ENCODE measurements at regions not wholly inside any gene's neighbourhood (a gene's known extent, or its start where the extent isn't known, plus 50 kb on each side); places are given as distances from the start of the nearest gene placed in this dataset.

DNA sequence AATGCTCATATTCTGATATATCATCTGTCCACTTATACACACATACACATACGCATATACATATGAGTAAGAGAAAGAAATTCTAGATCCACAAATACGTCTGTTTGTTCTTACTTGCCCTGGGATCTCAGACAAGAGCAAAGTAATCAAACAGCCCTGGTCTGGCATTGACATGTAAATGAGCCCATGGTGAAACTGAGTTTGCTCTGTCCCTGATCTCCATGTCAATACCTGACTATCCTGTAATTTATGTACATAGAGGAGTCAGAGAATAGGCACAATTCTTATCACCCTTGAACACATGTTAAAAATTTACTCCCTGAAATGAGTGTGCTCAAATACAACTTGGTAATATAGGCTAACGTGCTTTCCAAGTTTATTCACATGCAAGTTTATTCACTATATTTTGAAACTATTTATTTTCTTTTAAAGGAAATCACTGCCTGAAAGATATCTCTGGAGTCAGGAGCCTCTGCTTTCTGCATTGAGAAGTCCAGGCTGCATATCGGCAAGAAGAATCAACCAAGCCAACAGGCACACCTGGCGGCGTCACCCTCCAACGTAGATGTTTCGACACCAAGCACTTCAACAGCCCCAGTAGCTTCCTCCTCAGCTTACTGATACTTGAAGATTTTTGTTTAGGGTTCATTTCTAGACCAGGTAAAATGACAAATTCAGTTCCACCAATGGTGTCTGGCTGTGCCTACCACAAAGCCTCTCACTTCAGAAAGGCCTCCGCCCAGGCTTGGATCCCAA is 100.6 kb downstream of the CMPK2 start:
- ChIA-PET POLR2A (ENCODE audit: unreplicated experiment) (no interaction called here), CTCF (no interaction called here)
- H3K4me1 ChIP-seq (ENCODE audit: insufficient read depth, low read length) = no peaks in the 10 kb centered on the region
- ATAC-seq (no peak), DNase-seq (no peak)
- TF ChIP-seq EZH2phosphoT487 (IDR thresholded peaks at IDR 0.05; ENCODE audit: borderline replicate concordance, low read length) = no peak
- TF ChIP-seq, protein P1, sequence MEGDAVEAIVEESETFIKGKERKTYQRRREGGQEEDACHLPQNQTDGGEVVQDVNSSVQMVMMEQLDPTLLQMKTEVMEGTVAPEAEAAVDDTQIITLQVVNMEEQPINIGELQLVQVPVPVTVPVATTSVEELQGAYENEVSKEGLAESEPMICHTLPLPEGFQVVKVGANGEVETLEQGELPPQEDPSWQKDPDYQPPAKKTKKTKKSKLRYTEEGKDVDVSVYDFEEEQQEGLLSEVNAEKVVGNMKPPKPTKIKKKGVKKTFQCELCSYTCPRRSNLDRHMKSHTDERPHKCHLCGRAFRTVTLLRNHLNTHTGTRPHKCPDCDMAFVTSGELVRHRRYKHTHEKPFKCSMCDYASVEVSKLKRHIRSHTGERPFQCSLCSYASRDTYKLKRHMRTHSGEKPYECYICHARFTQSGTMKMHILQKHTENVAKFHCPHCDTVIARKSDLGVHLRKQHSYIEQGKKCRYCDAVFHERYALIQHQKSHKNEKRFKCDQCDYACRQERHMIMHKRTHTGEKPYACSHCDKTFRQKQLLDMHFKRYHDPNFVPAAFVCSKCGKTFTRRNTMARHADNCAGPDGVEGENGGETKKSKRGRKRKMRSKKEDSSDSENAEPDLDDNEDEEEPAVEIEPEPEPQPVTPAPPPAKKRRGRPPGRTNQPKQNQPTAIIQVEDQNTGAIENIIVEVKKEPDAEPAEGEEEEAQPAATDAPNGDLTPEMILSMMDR (conservative IDR thresholded peaks at IDR 0.05; ENCODE audit: low read depth, low read length) = no peak
- TF ChIP-seq EZH2 (IDR thresholded peaks at IDR 0.05; ENCODE audit: low read length, unreplicated experiment) = no peak
- no peaks in the 10 kb centered on the region for H3F3A ChIP-seq (ENCODE audit: low read length, unreplicated experiment)
- no peaks in the 10 kb centered on the region for H4K20me1 ChIP-seq (ENCODE audit: low read length)
- intact Hi-C loops (cut with micrococcal nuclease) = no loop called here
- no peak overlapping the region for H3K27ac ChIP-seq (ENCODE audit: low read length)
- H3K9ac ChIP-seq (ENCODE audit: low read length) = no peak overlapping the region
- H3K27me3 ChIP-seq (ENCODE audit: low read length) = peaks cover 40% of the 10 kb centered on the region
- no peaks in the 10 kb centered on the region for H3K9me2 ChIP-seq (replicated peaks; ENCODE audit: low read length)
- no peak overlapping the region for H3K4me2 ChIP-seq (ENCODE audit: low read length)
- H3K9me3 ChIP-seq (ENCODE audit: low read length) = no peaks in the 10 kb centered on the region
- no peaks in the 10 kb centered on the region for H3K36me3 ChIP-seq (ENCODE audit: low read depth, low read length)
- no peak overlapping the region for H2AFZ ChIP-seq (ENCODE audit: low read length)
- no peak overlapping the region for H3K4me3 ChIP-seq (ENCODE audit: low read length)
- no peaks in the 10 kb centered on the region for H3K79me2 ChIP-seq (ENCODE audit: low read length)
- BruUV-seq (replicated peaks) = no TSS peak

DNA sequence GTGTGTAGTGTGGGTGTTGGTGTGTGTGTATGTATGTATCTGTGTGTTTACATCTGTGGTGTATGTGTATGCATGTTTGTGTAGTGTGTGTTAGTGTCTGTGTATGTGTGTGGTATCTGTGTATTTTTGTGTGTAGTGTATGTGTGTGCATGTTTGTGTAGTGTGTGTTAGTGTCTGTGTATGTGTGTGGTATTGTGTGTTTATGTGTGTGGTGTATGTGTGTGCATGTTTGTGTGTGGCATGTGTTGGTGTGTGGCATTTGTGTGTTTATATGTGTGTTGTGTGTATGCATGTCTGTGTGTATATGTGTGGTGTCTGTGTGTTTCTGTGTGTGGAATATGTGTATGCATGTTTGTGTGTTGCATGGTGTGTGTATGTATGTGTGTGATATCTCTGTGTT is 96.4 kb downstream of the CMPK2 start:
- intact Hi-C loops (cut with micrococcal nuclease) = no loop called here
- H3F3A ChIP-seq (ENCODE audit: low read length, unreplicated experiment) = no peaks in the 10 kb centered on the region
- no peaks in the 10 kb centered on the region for H3K9me2 ChIP-seq (replicated peaks; ENCODE audit: low read length)
- no TSS peak for BruUV-seq (replicated peaks)
- TF ChIP-seq EZH2 (IDR thresholded peaks at IDR 0.05; ENCODE audit: low read length, unreplicated experiment) = no peak
- TF ChIP-seq, protein P1 (conservative IDR thresholded peaks at IDR 0.05; ENCODE audit: low read depth, low read length) = no peak
- no peak for TF ChIP-seq EZH2phosphoT487 (IDR thresholded peaks at IDR 0.05; ENCODE audit: borderline replicate concordance, low read length)
- H3K4me3 ChIP-seq (ENCODE audit: low read length) = no peak overlapping the region
- no peaks in the 10 kb centered on the region for H3K36me3 ChIP-seq (ENCODE audit: low read depth, low read length)
- H3K27me3 ChIP-seq (ENCODE audit: low read length) = peaks cover 27% of the 10 kb centered on the region
- no peak for DNase-seq
- no peaks in the 10 kb centered on the region for H4K20me1 ChIP-seq (ENCODE audit: low read length)
- no peak overlapping the region for H3K4me2 ChIP-seq (ENCODE audit: low read length)
- H3K27ac ChIP-seq (ENCODE audit: low read length) = no peak overlapping the region
- CTCF ChIA-PET = no interaction called here
- H3K9me3 ChIP-seq (ENCODE audit: low read length) = no peaks in the 10 kb centered on the region
- no peaks in the 10 kb centered on the region for H3K79me2 ChIP-seq (ENCODE audit: low read length)
- H3K9ac ChIP-seq (ENCODE audit: low read length) = no peak overlapping the region
- POLR2A ChIA-PET (ENCODE audit: unreplicated experiment) = no interaction called here
- ATAC-seq = no peak
- no peaks in the 10 kb centered on the region for H3K4me1 ChIP-seq (ENCODE audit: insufficient read depth, low read length)
- H2AFZ ChIP-seq (ENCODE audit: low read length) = no peak overlapping the region

DNA sequence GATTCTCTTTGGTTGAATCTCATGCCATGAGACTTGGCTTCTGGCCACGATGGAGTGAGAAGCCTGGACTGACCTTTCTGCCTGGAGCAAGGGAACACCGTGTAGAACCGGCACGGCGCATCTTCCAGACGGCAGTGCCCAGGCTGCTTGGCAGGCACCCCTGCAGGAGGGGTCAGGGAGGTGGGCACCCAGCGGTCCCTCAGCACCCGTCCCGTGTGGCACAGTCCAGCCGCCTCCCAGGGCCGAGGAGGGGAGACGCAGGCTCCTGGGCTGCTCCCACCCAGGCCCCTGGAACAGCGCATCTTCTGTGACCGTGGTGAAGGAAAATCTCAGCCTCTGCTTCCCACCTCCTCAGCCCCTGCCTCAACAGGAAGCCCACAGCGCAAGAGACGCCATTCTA is 95.7 kb downstream of the CMPK2 start:
- Histone ChIP-seq H3K79me2 (ENCODE audit: low read length) (no peaks in the 10 kb centered on the region), H3K27me3 (ENCODE audit: low read length) (peaks cover 27% of the 10 kb centered on the region), H2AFZ (ENCODE audit: low read length) (no peak overlapping the region), H3K4me3 (ENCODE audit: low read length) (no peak overlapping the region), H3K36me3 (ENCODE audit: low read depth, low read length) (no peaks in the 10 kb centered on the region), H3K9me2 (replicated peaks; ENCODE audit: low read length) (no peaks in the 10 kb centered on the region), H3K9me3 (ENCODE audit: low read length) (no peaks in the 10 kb centered on the region), H3K27ac (ENCODE audit: low read length) (no peak overlapping the region), H3K4me2 (ENCODE audit: low read length) (no peak overlapping the region), H3K4me1 (ENCODE audit: insufficient read depth, low read length) (no peaks in the 10 kb centered on the region), H3F3A (ENCODE audit: low read length, unreplicated experiment) (no peaks in the 10 kb centered on the region), H3K9ac (ENCODE audit: low read length) (no peak overlapping the region), H4K20me1 (ENCODE audit: low read length) (no peaks in the 10 kb centered on the region)
- no peak for DNase-seq
- TF ChIP-seq EZH2phosphoT487 (IDR thresholded peaks at IDR 0.05; ENCODE audit: borderline replicate concordance, low read length) = no peak
- TF ChIP-seq, protein P1 (conservative IDR thresholded peaks at IDR 0.05; ENCODE audit: low read depth, low read length) = no peak
- no peak for TF ChIP-seq EZH2 (IDR thresholded peaks at IDR 0.05; ENCODE audit: low read length, unreplicated experiment)
- intact Hi-C loops (cut with micrococcal nuclease) = loop anchor here (5.0 kb wide), 1 partner anchor 1778 kb away; no protein-coding TSS in a partner anchor
- CTCF ChIA-PET = no interaction called here
- BruUV-seq (replicated peaks) = no TSS peak
- no peak for ATAC-seq
- POLR2A ChIA-PET (ENCODE audit: unreplicated experiment) = no interaction called here
